GM12892 (cell line): ENCODE measurements at regions not wholly inside any gene's neighbourhood (a gene's known extent, or its start where the extent isn't known, plus 50 kb on each side); places are given as distances from the start of the nearest gene placed in this dataset.

Experiments used
- POLR2A ChIP-seq: IDR thresholded peaks from 2 replicates; pipeline ENCODE4 v1.6.1; 2011; ENCODE audit warnings: low read depth, low read length, control low read depth
- POLR2AphosphoS5 ChIP-seq: IDR thresholded peaks from 2 replicates; pipeline ENCODE4 v1.6.1; 2011; ENCODE audit warnings: low read depth, low read length, control low read depth

- TF ChIP-seq POLR2A (no peak), POLR2AphosphoS5 (no peak)
Measured at GRCh38 chr2:48209214-48209885, 105.1 kb upstream of the FOXN2 start.
